ENCODE measurements at regions not wholly inside any gene's neighbourhood (a gene's known extent, or its start where the extent isn't known, plus 50 kb on each side); places are given as distances from the start of the nearest gene placed in this dataset.

DNA sequence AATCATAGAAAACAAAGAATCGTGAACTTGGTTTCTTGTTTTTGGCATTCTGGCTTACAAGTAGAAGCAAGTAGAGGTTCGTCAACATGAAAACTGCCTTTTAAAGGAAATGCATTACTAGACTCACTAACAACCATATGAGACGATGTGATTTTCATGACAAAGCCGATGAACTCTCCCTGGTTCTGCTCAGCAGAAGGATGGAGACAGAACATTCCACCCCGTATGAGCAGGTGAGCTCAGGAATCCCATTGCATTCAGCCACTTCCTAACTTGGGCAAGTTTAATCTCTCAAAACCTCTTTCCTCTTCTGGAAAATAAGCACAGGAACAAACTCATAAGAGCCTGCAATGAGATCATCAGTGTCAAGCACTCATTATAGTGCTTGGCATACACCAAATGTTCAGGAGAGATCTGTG is 57.4 kb upstream of the SVIL start:
- TF ChIP-seq EZH2 (IDR thresholded peaks at IDR 0.05; ENCODE audit: low read length, unreplicated experiment) (no peak), EZH2phosphoT487 (IDR thresholded peaks at IDR 0.05; ENCODE audit: borderline replicate concordance, low read length) (no peak)
- TF ChIP-seq, protein P1, sequence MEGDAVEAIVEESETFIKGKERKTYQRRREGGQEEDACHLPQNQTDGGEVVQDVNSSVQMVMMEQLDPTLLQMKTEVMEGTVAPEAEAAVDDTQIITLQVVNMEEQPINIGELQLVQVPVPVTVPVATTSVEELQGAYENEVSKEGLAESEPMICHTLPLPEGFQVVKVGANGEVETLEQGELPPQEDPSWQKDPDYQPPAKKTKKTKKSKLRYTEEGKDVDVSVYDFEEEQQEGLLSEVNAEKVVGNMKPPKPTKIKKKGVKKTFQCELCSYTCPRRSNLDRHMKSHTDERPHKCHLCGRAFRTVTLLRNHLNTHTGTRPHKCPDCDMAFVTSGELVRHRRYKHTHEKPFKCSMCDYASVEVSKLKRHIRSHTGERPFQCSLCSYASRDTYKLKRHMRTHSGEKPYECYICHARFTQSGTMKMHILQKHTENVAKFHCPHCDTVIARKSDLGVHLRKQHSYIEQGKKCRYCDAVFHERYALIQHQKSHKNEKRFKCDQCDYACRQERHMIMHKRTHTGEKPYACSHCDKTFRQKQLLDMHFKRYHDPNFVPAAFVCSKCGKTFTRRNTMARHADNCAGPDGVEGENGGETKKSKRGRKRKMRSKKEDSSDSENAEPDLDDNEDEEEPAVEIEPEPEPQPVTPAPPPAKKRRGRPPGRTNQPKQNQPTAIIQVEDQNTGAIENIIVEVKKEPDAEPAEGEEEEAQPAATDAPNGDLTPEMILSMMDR (conservative IDR thresholded peaks at IDR 0.05; ENCODE audit: low read depth, low read length) = no peak
